HCT116 (cell line): ENCODE measurements at regions not wholly inside any gene's neighbourhood (a gene's known extent, or its start where the extent isn't known, plus 50 kb on each side); places are given as distances from the start of the nearest gene placed in this dataset.
A peak's percentile ranks its signal among the peaks of the same experiment; 100 is the strongest.

Source experiments
- ATAC-seq: fragments of 200-7000 bp; cut with Tn5 transposase; 2 replicates; pipeline ENCODE4 v1.9.1; 2020; ENCODE audit warnings: mild to moderate bottlenecking, moderate library complexity
- BruUV-seq: library from RNA; stranded (reverse); fragments of 400-500 nt; replicated peaks from 2 replicates; lab custom pipeline; 2021; lab: Mats Ljungman, UMichigan
- CTCF ChIA-PET: fragments of 300-600 bp; sonication (Branson Sonifier 250); formaldehyde crosslinking; loops from one replicate; lab custom pipeline; 2021; ENCODE audit warnings: antibody characterized with exemption; lab: Charles Lee
- POLR2A ChIA-PET: fragments of 300-600, 350-600 bp; sonication (Branson Sonifier 250); formaldehyde crosslinking; loops from one replicate; lab custom pipeline; 2021; ENCODE audit warnings: antibody characterized with exemption; lab: Charles Lee
- RAD21 ChIA-PET, 2 experiments: fragments of 300-600 bp; sonication (Branson Sonifier 250); formaldehyde crosslinking; loops; one replicate each; lab custom pipeline; 2023; ENCODE audit warnings: low total read pairs in 2 of 2; ENCODE audit not compliant: uncharacterized antibody in 2 of 2, unreplicated experiment in 2 of 2, low non-redundant PET in 1 of 2; lab: Charles Lee
- DNase-seq: peaks from one replicate; pipeline ENCODE4 v3.0.0-alpha.2; 2010; ENCODE audit warnings: low read depth, low spot score
- H2AFZ ChIP-seq: fragments of 200-600 bp; shearing (Covaris generic), sonication (generic); 2 replicates; pipeline ENCODE4 v1.6.1; 2017; ENCODE audit warnings: low read depth, mixed run types, mixed read lengths, antibody characterized with exemption, low read length; ENCODE audit not compliant: poor library complexity, severe bottlenecking
- H3K27ac ChIP-seq: 2 replicates; pipeline ENCODE4 v1.5.1; 2012; ENCODE audit warnings: low read depth, low read length
- H3K27me3 ChIP-seq: fragments of 200-600 bp; sonication (generic); 2 replicates; pipeline ENCODE4 v1.6.1; 2016; ENCODE audit warnings: mixed run types, low read length, mixed read lengths; ENCODE audit not compliant: insufficient read depth
- H3K36me3 ChIP-seq, 2 experiments: fragments of 200-500 bp in 1 of 2; fragments of 200-600 bp in 1 of 2; sonication (Bioruptor generic) in 1 of 2; sonication (generic) in 1 of 2; 2 replicates each; pipeline versions ENCODE4 v1.5.1 to v1.6.1; 2014 to 2016; ENCODE audit warnings: low read length in 2 of 2, inconsistent platforms in 1 of 2, mixed read lengths in 1 of 2, mixed run types in 1 of 2; ENCODE audit not compliant: insufficient read depth in 2 of 2, control insufficient read depth in 1 of 2
- H3K4me1 ChIP-seq, 2 experiments: fragments of 200-600 bp in 1 of 2; sonication (generic) in 1 of 2; 2 replicates each; pipeline versions ENCODE4 v1.5.1 to v1.6.1; 2012 to 2017; ENCODE audit warnings: low read length in 2 of 2, inconsistent platforms in 1 of 2, mild to moderate bottlenecking in 1 of 2, mixed read lengths in 1 of 2, mixed run types in 1 of 2, moderate library complexity in 1 of 2; ENCODE audit not compliant: insufficient read depth in 2 of 2, control insufficient read depth in 1 of 2
- H3K4me2 ChIP-seq: fragments of 200-600 bp; sonication (generic); 2 replicates; pipeline ENCODE4 v1.6.1; 2017; ENCODE audit warnings: mixed run types, low read length, mixed read lengths
- H3K4me3 ChIP-seq, 2 experiments: fragments of 200-600 bp in 1 of 2; sonication (generic) in 1 of 2; replicated peaks in 1 of 2; 2 replicates each; pipeline ENCODE4 v1.5.1; 2011 to 2016; ENCODE audit warnings: low read length in 2 of 2, control low read depth in 1 of 2, low read depth in 1 of 2, mild to moderate bottlenecking in 1 of 2, mixed read lengths in 1 of 2, mixed run types in 1 of 2
- H3K79me2 ChIP-seq: fragments of 200-600 bp; sonication (generic); 2 replicates; pipeline ENCODE4 v1.6.1; 2017; ENCODE audit warnings: mild to moderate bottlenecking, mixed run types, low read length, moderate library complexity, mixed read lengths; ENCODE audit not compliant: insufficient read depth
- H3K9ac ChIP-seq: fragments of 200-600 bp; sonication (generic); 2 replicates; pipeline ENCODE4 v1.6.1; 2016; ENCODE audit warnings: low read length, mixed read lengths
- H3K9me2 ChIP-seq: fragments of 200-600 bp; sonication (generic), shearing (Covaris generic); 2 replicates; pipeline ENCODE4 v1.6.1; 2017; ENCODE audit warnings: mixed run types, mild to moderate bottlenecking, moderate library complexity; ENCODE audit not compliant: insufficient read depth
- H3K9me3 ChIP-seq, 2 experiments: fragments of 200-500 bp in 1 of 2; fragments of 200-600 bp in 1 of 2; sonication (Bioruptor generic) in 1 of 2; sonication (generic) in 1 of 2; 2 replicates each; pipeline ENCODE4 v1.6.1; 2014 to 2017; ENCODE audit warnings: low read length in 2 of 2, mixed read lengths in 2 of 2, inconsistent platforms in 1 of 2, low read depth in 1 of 2, mild to moderate bottlenecking in 1 of 2, mixed run types in 1 of 2, moderate library complexity in 1 of 2; ENCODE audit not compliant: control insufficient read depth in 1 of 2, insufficient read depth in 1 of 2
- H4K20me1 ChIP-seq: fragments of 200-600 bp; sonication (generic), shearing (Covaris generic); 2 replicates; pipeline ENCODE4 v1.6.1; 2017; ENCODE audit warnings: mixed run types, mild to moderate bottlenecking, moderate library complexity; ENCODE audit not compliant: insufficient read depth
- ATF3 ChIP-seq: IDR thresholded peaks from 2 replicates; pipeline ENCODE4 v1.6.1; 2012
- CBX3 ChIP-seq: IDR thresholded peaks from 2 replicates; pipeline ENCODE4 v1.6.1; 2012; ENCODE audit warnings: low read depth
- CEBPB ChIP-seq: IDR thresholded peaks from 2 replicates; pipeline ENCODE4 v1.6.1; 2012; ENCODE audit warnings: low read depth
- EGR1 ChIP-seq: IDR thresholded peaks from 2 replicates; pipeline ENCODE4 v1.6.1; 2012; ENCODE audit warnings: low read depth
- EZH2 ChIP-seq: fragments of 200-600 bp; sonication (generic); IDR thresholded peaks from 2 replicates; pipeline ENCODE4 v1.6.1; 2017; ENCODE audit warnings: antibody characterized with exemption, mixed run types
- EZH2phosphoT487 ChIP-seq: fragments of 200-600 bp; IDR thresholded peaks from 2 replicates; pipeline ENCODE4 v1.6.1; 2018; ENCODE audit warnings: antibody characterized with exemption, borderline replicate concordance
- FOSL1 ChIP-seq: IDR thresholded peaks from 2 replicates; pipeline ENCODE4 v1.6.1; 2012; ENCODE audit warnings: low read depth
- JUND ChIP-seq: IDR thresholded peaks from 2 replicates; pipeline ENCODE4 v1.6.1; 2012
- POLR2A ChIP-seq: IDR thresholded peaks from 2 replicates; pipeline ENCODE4 v1.7.0; 2011; ENCODE audit warnings: borderline replicate concordance; ENCODE audit not compliant: insufficient read depth, insufficient read length; ENCODE audit errors: extremely low read depth
- POLR2AphosphoS5 ChIP-seq: IDR thresholded peaks from 2 replicates; pipeline ENCODE4 v1.6.1; 2011; ENCODE audit warnings: mild to moderate bottlenecking, low read depth, low read length, moderate library complexity
- SP1 ChIP-seq: IDR thresholded peaks from 2 replicates; pipeline ENCODE4 v1.6.1; 2012; ENCODE audit warnings: low read depth
- SRF ChIP-seq: IDR thresholded peaks from 2 replicates; pipeline ENCODE4 v1.6.1; 2012; ENCODE audit warnings: low read depth
- TCF7L2 ChIP-seq: IDR thresholded peaks from 2 replicates; pipeline ENCODE4 v1.7.0; 2011; ENCODE audit warnings: borderline replicate concordance, inconsistent platforms; ENCODE audit not compliant: insufficient read depth, insufficient read length; ENCODE audit errors: extremely low read depth
- ZBTB33 ChIP-seq: IDR thresholded peaks from 2 replicates; pipeline ENCODE4 v1.6.1; 2011; ENCODE audit warnings: mild to moderate bottlenecking, low read length, moderate library complexity; ENCODE audit not compliant: insufficient replicate concordance; ENCODE audit errors: extremely low read depth
- intact Hi-C: fragments of 100-400 bp; cut with micrococcal nuclease; formaldehyde crosslinking; loops from 2 replicates; pipeline ENCODE4 v1.10.0; 2022

GRCh38 chr4:111689214-111689613 lies 456.0 kb upstream of the FAM241A start:
- RAD21 ChIA-PET = no interaction called here
- no peaks in the 10 kb centered on the region for H3K4me1 ChIP-seq
- POLR2A ChIA-PET = no interaction called here
- intact Hi-C loops = no loop called here
- no peak overlapping the region for H3K27ac ChIP-seq
- no TSS peak for BruUV-seq
- H3K9ac ChIP-seq = no peak overlapping the region
- CTCF ChIA-PET = no interaction called here
- H3K9me2 ChIP-seq = no peaks in the 10 kb centered on the region
- ATAC-seq (no peak), DNase-seq (no peak)
- no peak overlapping the region for H3K4me3 ChIP-seq
- no peaks in the 10 kb centered on the region for H3K36me3 ChIP-seq
- H3K9me3 ChIP-seq = no peaks in the 10 kb centered on the region
- H2AFZ ChIP-seq = peak overlapping the region; percentile 14
- H3K27me3 ChIP-seq = no peaks in the 10 kb centered on the region
- no peaks in the 10 kb centered on the region for H3K79me2 ChIP-seq
- no peaks in the 10 kb centered on the region for H4K20me1 ChIP-seq
- TF ChIP-seq FOSL1 (no peak), CBX3 (no peak), POLR2A (no peak), POLR2AphosphoS5 (no peak), CEBPB (peak; percentile 75), TCF7L2 (peak; percentile 64), SP1 (0 out of 2 replicates have a peak, but pooled peaks have one; percentile 13)
- no peak overlapping the region for H3K4me2 ChIP-seq

- Histone ChIP-seq H3K27me3 (no peaks in the 10 kb centered on the region), H3K9me2 (no peaks in the 10 kb centered on the region), H3K27ac (no peak overlapping the region), H3K9me3 (no peaks in the 10 kb centered on the region), H2AFZ (no peak overlapping the region), H3K36me3 (no peaks in the 10 kb centered on the region), H3K79me2 (no peaks in the 10 kb centered on the region), H3K9ac (no peak overlapping the region), H3K4me1 (no peaks in the 10 kb centered on the region), H4K20me1 (no peaks in the 10 kb centered on the region), H3K4me3 (no peak overlapping the region), H3K4me2 (no peak overlapping the region)
- ChIA-PET POLR2A (no interaction called here), RAD21 (no interaction called here), CTCF (no interaction called here)
- BruUV-seq = no TSS peak
- no peak for ATAC-seq
- no peak for TF ChIP-seq ZBTB33
- no peak for TF ChIP-seq EGR1
- TF ChIP-seq SRF = no peak
- no peak for TF ChIP-seq JUND
- no peak for TF ChIP-seq ATF3
- TF ChIP-seq EZH2phosphoT487 = no peak
- no peak for TF ChIP-seq EZH2
- DNase-seq = no peak
- intact Hi-C loops = no loop called here
Measured at GRCh38 chr4:111689731-111690130, 455.5 kb upstream of the FAM241A start.
